Trophoblast cell (in vitro differentiated cells and primary cell): ENCODE measurements at regions not wholly inside any gene's neighbourhood (a gene's known extent, or its start where the extent isn't known, plus 50 kb on each side); places are given as distances from the start of the nearest gene placed in this dataset.
"Not testable (repeated sequence)": the region's sequence is repeated elsewhere in the genome, so short reads cannot be mapped to it uniquely, and the experiment has no call there.

Experiments
- DNase-seq, 2 donors: peaks; one replicate each; pipeline ENCODE4 v3.0.0-alpha.2; 2016
- H2AFZ ChIP-seq: 2 replicates; pipeline ENCODE4 v1.6.1; 2013; ENCODE audit warnings: low read length, moderate library complexity, mild to moderate bottlenecking; ENCODE audit not compliant: insufficient read depth, poor library complexity
- H2AK5ac ChIP-seq: 2 replicates; pipeline ENCODE4 v1.6.1; 2013; ENCODE audit warnings: mild to moderate bottlenecking, low read length
- H2BK120ac ChIP-seq: 2 replicates; pipeline ENCODE4 v1.6.1; 2013; ENCODE audit warnings: low read length, mild to moderate bottlenecking, moderate library complexity; ENCODE audit not compliant: insufficient read depth, poor library complexity
- H2BK12ac ChIP-seq: 2 replicates; pipeline ENCODE4 v1.6.1; 2013; ENCODE audit warnings: mild to moderate bottlenecking, low read length, moderate library complexity
- H2BK5ac ChIP-seq: 2 replicates; pipeline ENCODE4 v1.6.1; 2013; ENCODE audit warnings: low read length, low read depth, moderate library complexity, mild to moderate bottlenecking; ENCODE audit not compliant: poor library complexity
- H3K14ac ChIP-seq: 2 replicates; pipeline ENCODE4 v1.6.1; 2013; ENCODE audit warnings: mild to moderate bottlenecking, low read length
- H3K18ac ChIP-seq: 2 replicates; pipeline ENCODE4 v1.6.1; 2013; ENCODE audit warnings: mild to moderate bottlenecking, low read length
- H3K23ac ChIP-seq: 2 replicates; pipeline ENCODE4 v1.6.1; 2013; ENCODE audit warnings: low read length
- H3K27ac ChIP-seq: 2 replicates; pipeline ENCODE4 v1.5.1; 2013; ENCODE audit warnings: low read depth, mild to moderate bottlenecking, inconsistent platforms, low read length, moderate library complexity
- H3K27me3 ChIP-seq: 2 replicates; pipeline ENCODE4 v1.6.1; 2013; ENCODE audit warnings: inconsistent platforms, mild to moderate bottlenecking, low read length, moderate library complexity; ENCODE audit not compliant: insufficient read depth
- H3K36me3 ChIP-seq, 2 experiments: 1 replicate in 1 of 2; 2 replicates in 1 of 2; pipeline ENCODE4 v1.6.1; 2013; ENCODE audit warnings: low read length in 2 of 2, mild to moderate bottlenecking in 2 of 2, moderate library complexity in 1 of 2; ENCODE audit not compliant: insufficient read depth in 2 of 2, control insufficient read depth in 1 of 2
- H3K4ac ChIP-seq: 2 replicates; pipeline ENCODE4 v1.6.1; 2013; ENCODE audit warnings: low read depth, mild to moderate bottlenecking, low read length, moderate library complexity
- H3K4me1 ChIP-seq, 2 experiments: 1 replicate in 1 of 2; 2 replicates in 1 of 2; pipeline ENCODE4 v1.6.1; 2013; ENCODE audit warnings: low read length in 2 of 2, mild to moderate bottlenecking in 2 of 2, moderate library complexity in 1 of 2; ENCODE audit not compliant: insufficient read depth in 2 of 2, control insufficient read depth in 1 of 2
- H3K4me2 ChIP-seq: 2 replicates; pipeline ENCODE4 v1.6.1; 2013; ENCODE audit warnings: inconsistent platforms, mild to moderate bottlenecking, low read length, moderate library complexity
- H3K4me3 ChIP-seq: 2 replicates; pipeline ENCODE4 v1.5.1; 2013; ENCODE audit warnings: mild to moderate bottlenecking, low read depth, low read length, inconsistent platforms
- H3K79me1 ChIP-seq: one replicate; pipeline ENCODE4 v1.6.1; 2013; ENCODE audit warnings: low read length
- H3K79me2 ChIP-seq: 2 replicates; pipeline ENCODE4 v1.6.1; 2013; ENCODE audit warnings: low read length, mild to moderate bottlenecking; ENCODE audit not compliant: control insufficient read depth, insufficient read depth, poor library complexity
- H3K9ac ChIP-seq: 2 replicates; pipeline ENCODE4 v1.6.1; 2013; ENCODE audit warnings: mild to moderate bottlenecking, low read length
- H3K9me3 ChIP-seq: 2 replicates; pipeline ENCODE4 v1.6.1; 2013; ENCODE audit warnings: low read depth, mild to moderate bottlenecking, control low read depth, inconsistent platforms, low read length; ENCODE audit not compliant: insufficient read depth
- H4K12ac ChIP-seq: 2 replicates; pipeline ENCODE4 v1.6.1; 2013; ENCODE audit warnings: low read depth, mild to moderate bottlenecking, low read length, moderate library complexity
- H4K8ac ChIP-seq: 2 replicates; pipeline ENCODE4 v1.6.1; 2013; ENCODE audit warnings: low read depth, mild to moderate bottlenecking, low read length, moderate library complexity
- H4K91ac ChIP-seq: one replicate; pipeline ENCODE4 v1.6.1; 2013; ENCODE audit warnings: low read depth, mild to moderate bottlenecking, low read length, moderate library complexity
- WGBS: extraction: QIAGEN DNeasy Blood & Tissue Kit; methylation state at CpG from one replicate; pipeline ENCODE4 v1.1.7; 2013; ENCODE audit warnings: missing lambda C conversion rate; ENCODE audit not compliant: insufficient read length, insufficient coverage; ENCODE audit errors: extremely low coverage; 5-methylcytosine and 5-hydroxymethylcytosine counted together

GRCh38 chr14:65847075-65847847 is 434.7 kb downstream of the FUT8 start:
- no peak overlapping the region for H4K12ac ChIP-seq
- no peak overlapping the region for H3K14ac ChIP-seq
- H4K91ac ChIP-seq = no peak overlapping the region
- no peak overlapping the region for H2BK5ac ChIP-seq
- no peaks in the 10 kb centered on the region for H3K36me3 ChIP-seq
- H3K23ac ChIP-seq = no peak overlapping the region
- no peaks in the 10 kb centered on the region for H3K79me2 ChIP-seq
- H2BK120ac ChIP-seq = no peak overlapping the region
- H3K27me3 ChIP-seq = no peaks in the 10 kb centered on the region
- H3K4me2 ChIP-seq = no peak overlapping the region
- no CpG with 5 or more reads among the region's 7 CpGs for WGBS
- no peaks in the 10 kb centered on the region for H3K4me1 ChIP-seq
- no peaks in the 10 kb centered on the region for H3K9me3 ChIP-seq
- no peak overlapping the region for H3K9ac ChIP-seq
- no peak overlapping the region for H2AK5ac ChIP-seq
- no peaks in the 10 kb centered on the region for H3K79me1 ChIP-seq
- no peak overlapping the region for H3K27ac ChIP-seq
- H2AFZ ChIP-seq = no peak overlapping the region
- H4K8ac ChIP-seq = no peak overlapping the region
- no peak overlapping the region for H3K18ac ChIP-seq
- no peak for DNase-seq
- no peak overlapping the region for H3K4ac ChIP-seq
- no peak overlapping the region for H2BK12ac ChIP-seq
- no peak overlapping the region for H3K4me3 ChIP-seq

- H2AFZ ChIP-seq = not testable (repeated sequence)
Measured at GRCh38 chr14:65847931-65848330, 435.4 kb downstream of the FUT8 start.

GRCh38 chr14:65849091-65849490 is 436.6 kb downstream of the FUT8 start:
- Histone ChIP-seq H3K18ac (no peak overlapping the region), H4K8ac (no peak overlapping the region), H2BK120ac (no peak overlapping the region), H3K4me1 (no peaks in the 10 kb centered on the region), H3K9me3 (no peaks in the 10 kb centered on the region), H2AFZ (no peak overlapping the region), H3K79me1 (no peaks in the 10 kb centered on the region), H3K79me2 (no peaks in the 10 kb centered on the region), H2BK5ac (no peak overlapping the region), H4K91ac (no peak overlapping the region), H3K27me3 (no peaks in the 10 kb centered on the region), H3K9ac (no peak overlapping the region), H3K27ac (no peak overlapping the region), H3K23ac (no peak overlapping the region), H4K12ac (no peak overlapping the region), H3K4ac (no peak overlapping the region), H3K14ac (no peak overlapping the region), H3K36me3 (no peaks in the 10 kb centered on the region), H3K4me3 (no peak overlapping the region), H3K4me2 (no peak overlapping the region), H2BK12ac (no peak overlapping the region), H2AK5ac (no peak overlapping the region)
- no peak for DNase-seq
- no CpG with 5 or more reads among the region's 3 CpGs for WGBS

More at GRCh38 chr14:65847931-65848330, 435.4 kb downstream of the FUT8 start:
- not testable (repeated sequence) for H3K4ac ChIP-seq, H3K4me1 ChIP-seq, H3K23ac ChIP-seq, H2BK5ac ChIP-seq, H3K9me3 ChIP-seq, H3K79me2 ChIP-seq, H3K14ac ChIP-seq, H4K8ac ChIP-seq, H3K9ac ChIP-seq, H2AK5ac ChIP-seq, DNase-seq, H4K91ac ChIP-seq, H3K18ac ChIP-seq, H3K27me3 ChIP-seq, H3K4me2 ChIP-seq, H3K36me3 ChIP-seq, H2BK120ac ChIP-seq, H3K27ac ChIP-seq, H4K12ac ChIP-seq, H3K4me3 ChIP-seq, H3K79me1 ChIP-seq, H2BK12ac ChIP-seq
- WGBS = no CpG with 5 or more reads among the region's 3 CpGs

- no peak overlapping the region for H2AFZ ChIP-seq
- no peak overlapping the region for H3K4ac ChIP-seq
- H3K79me1 ChIP-seq = no peaks in the 10 kb centered on the region
- H3K18ac ChIP-seq = no peak overlapping the region
- no peak overlapping the region for H4K91ac ChIP-seq
- no peaks in the 10 kb centered on the region for H3K36me3 ChIP-seq
- H4K12ac ChIP-seq = no peak overlapping the region
- H2AK5ac ChIP-seq = no peak overlapping the region
- no peak overlapping the region for H3K14ac ChIP-seq
- H3K27me3 ChIP-seq = no peaks in the 10 kb centered on the region
- no peak overlapping the region for H3K4me3 ChIP-seq
- H3K4me2 ChIP-seq = no peak overlapping the region
- H2BK12ac ChIP-seq = no peak overlapping the region
- no peak for DNase-seq
- H2BK120ac ChIP-seq = no peak overlapping the region
- H3K4me1 ChIP-seq = no peaks in the 10 kb centered on the region
- H3K27ac ChIP-seq = no peak overlapping the region
- no peak overlapping the region for H3K23ac ChIP-seq
- no peak overlapping the region for H2BK5ac ChIP-seq
- WGBS = no CpG with 5 or more reads among the region's 2 CpGs
- no peaks in the 10 kb centered on the region for H3K9me3 ChIP-seq
- no peak overlapping the region for H3K9ac ChIP-seq
- no peak overlapping the region for H4K8ac ChIP-seq
- no peaks in the 10 kb centered on the region for H3K79me2 ChIP-seq
Measured at GRCh38 chr14:65849558-65849957, 437.0 kb downstream of the FUT8 start.
